ENCODE measurements at regions not wholly inside any gene's neighbourhood (a gene's known extent, or its start where the extent isn't known, plus 50 kb on each side); places are given as distances from the start of the nearest gene placed in this dataset.

GRCh38 chr14:101695659-101696058 is 65.8 kb upstream of the PPP2R5C start:
- TF ChIP-seq POLR2A (IDR thresholded peaks at IDR 0.05; ENCODE audit: low read length) (no peak), GATA1 (IDR thresholded peaks at IDR 0.05; ENCODE audit: low read depth, low read length) (no peak)
